ENCODE measurements at regions not wholly inside any gene's neighbourhood (a gene's known extent, or its start where the extent isn't known, plus 50 kb on each side); places are given as distances from the start of the nearest gene placed in this dataset.
"Not testable (repeated sequence)": the region's sequence is repeated elsewhere in the genome, so short reads cannot be mapped to it uniquely, and the experiment has no call there.

DNA sequence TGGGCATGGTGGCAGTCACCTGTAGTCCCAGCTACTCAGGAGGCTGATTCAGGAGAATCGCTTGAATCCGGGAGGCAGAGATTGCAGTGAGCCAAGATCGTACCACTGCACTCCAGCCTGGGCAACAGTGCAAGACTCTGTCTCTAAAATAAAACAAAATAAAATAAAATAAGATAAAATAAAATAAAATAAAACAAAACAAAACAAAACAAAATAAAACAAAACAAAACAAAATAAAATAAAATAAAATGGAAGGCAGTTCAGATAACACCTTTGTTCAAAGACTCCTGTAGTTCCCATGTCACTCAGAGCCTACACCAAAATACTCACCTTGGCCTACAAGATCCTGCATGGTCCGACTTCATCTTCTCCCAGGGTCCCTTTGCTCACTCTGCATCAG is 61.3 kb downstream of the SYF2 start:
- DNase-seq, result not testable (repeated sequence)

- DNase-seq, result no peak
These were observed 61.9 kb downstream of the SYF2 start for GRCh38 chr1:25170439-25170838.

- DNase-seq, result no peak
These were observed 62.7 kb downstream of the SYF2 start for GRCh38 chr1:25169610-25170009.

DNA sequence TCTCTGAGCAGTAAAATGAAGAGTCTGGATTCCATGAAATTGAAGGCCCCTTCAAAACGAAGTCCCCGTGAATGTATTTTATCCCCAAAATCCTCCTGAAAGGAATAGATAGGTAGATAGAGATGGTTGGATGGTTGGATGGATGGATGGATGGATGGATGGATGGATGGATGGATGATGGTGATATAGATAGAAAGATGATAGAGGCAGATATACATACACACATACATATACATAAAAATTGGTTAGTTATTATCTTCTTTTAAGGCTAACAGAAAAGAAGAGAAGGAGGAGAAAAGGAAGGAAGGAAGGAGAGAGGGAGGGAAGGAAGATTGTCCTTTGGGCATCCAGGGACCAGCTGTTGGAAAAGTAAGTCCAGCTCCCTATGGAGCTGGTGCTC is 63.1 kb downstream of the SYF2 start:
- no peak for DNase-seq

DNA sequence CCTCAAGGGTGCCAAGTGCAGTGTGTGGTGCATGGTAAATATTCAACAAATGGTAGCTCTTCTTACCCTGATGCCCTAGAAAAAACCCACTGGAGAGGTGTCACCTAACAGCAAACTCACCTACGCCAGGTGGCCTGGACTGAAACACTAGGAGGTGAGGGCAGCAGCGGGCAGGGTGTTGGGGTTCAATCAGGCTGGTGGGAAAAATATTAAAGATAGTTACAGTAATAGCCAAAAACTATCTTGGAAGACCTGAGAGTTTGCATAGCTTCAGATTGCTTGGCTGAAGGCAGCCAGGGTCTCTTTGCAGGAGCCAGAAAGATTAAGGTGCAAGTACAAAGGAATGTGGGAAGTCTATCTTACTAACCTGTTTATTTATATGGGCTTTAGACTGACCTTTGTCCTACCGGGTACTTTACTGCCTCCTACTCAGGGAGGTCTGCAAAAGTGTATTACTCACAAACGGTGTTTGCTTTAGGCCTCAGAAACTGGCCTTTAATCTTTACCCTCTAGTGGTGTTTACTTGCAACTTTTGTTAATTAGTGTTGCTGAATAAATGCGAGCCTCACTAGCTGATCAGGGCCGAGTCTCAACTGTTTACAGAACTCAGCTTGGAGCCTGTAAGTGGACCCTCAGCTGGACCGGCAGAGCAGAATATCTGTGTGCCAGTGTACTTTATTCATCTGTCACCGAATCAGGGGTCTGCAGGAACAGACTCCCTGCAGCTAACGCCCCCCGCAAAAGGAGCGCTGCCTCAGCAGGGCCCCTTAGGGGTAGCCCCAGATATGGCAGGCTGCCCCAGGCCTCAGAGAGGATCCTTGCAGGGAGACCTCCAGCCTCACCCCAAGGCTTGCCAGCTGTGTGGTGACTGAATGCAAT is 63.9 kb downstream of the SYF2 start:
- no peak for DNase-seq

DNA sequence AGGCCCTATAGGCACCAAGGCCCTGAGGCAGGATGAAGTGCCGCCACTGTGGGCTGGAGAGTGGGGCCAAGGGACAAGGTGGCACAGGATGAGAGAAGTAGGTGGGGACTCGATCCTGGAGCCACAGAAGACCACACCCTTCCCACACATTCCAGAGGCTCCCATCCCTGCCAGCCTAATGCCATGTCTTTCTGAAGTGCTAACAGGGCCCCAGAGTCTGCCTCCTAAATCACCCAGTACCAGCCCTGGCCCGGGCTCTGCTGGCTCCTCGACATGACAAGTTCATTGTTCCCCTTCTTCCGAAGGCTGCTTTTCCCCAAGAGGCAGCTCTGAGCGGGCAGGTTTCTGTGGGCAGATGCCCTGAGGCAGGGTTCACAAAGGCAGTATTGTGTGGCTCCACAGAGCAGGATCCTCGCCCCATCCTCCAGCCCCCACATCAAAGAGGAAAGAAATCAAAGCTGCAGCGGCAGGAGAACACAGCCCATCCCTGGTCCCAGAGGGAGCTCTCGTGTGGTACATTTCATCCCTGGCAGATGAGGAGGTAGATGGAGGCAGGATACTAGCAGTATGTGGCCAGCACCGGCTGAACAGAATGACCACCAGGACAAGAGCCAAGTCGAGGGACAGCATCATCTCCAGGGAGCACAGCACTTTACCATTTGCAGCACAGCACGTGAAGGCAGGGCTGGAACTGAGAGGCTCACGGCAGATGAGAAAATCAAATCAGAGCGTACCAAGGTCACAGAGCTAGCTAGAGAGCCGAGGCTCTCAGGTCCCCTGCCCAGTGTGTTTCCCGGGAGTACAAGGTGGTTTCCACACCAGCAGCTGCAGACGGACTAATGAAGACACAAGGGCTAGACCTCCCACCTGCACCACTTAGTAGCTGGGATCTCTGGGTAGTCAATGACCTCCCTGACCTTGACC is 64.8 kb downstream of the SYF2 start:
- DNase-seq, result no peak

DNA sequence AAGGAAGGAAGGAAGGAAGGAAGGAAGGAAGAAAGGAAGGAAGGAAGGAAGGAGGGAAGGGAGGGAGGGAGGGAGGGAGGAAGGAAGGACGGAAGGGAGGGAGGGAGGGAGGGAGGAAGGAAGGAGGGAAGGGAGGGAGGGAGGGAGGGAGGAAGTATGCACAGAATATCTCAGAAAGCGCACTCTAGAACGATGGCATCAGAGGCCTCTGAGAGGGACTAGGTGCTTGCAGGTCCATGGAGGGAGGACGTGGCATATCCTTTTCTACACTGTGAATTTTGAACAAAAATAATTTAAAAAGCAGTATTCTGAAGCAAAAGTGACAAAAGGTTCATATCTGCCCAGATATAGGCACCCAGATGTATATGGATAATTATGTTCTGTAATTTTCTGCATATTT is 65.5 kb downstream of the SYF2 start:
- DNase-seq, result no peak

- DNase-seq, result no peak
These were observed 68.3 kb downstream of the SYF2 start for GRCh38 chr1:25163986-25164385.

DNA sequence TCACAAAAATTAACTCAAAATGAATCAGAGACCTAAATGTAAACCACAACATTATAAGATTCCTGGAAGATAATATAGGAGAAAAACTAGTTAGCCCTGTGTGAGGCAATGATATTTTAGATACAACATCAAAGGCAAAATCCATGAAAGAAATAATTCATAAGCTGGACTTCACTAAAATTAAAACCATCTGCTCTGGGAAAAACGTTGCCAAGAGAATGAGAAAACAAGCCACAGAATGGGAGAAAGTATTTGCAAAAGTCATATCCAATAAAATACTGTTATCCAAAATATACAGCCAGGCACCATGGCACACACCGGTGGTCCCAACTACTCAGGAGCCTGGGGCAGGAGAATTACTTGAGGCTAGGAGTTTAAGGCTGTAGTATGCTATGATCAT is 70.3 kb downstream of the SYF2 start:
- DNase-seq, result no peak

DNA sequence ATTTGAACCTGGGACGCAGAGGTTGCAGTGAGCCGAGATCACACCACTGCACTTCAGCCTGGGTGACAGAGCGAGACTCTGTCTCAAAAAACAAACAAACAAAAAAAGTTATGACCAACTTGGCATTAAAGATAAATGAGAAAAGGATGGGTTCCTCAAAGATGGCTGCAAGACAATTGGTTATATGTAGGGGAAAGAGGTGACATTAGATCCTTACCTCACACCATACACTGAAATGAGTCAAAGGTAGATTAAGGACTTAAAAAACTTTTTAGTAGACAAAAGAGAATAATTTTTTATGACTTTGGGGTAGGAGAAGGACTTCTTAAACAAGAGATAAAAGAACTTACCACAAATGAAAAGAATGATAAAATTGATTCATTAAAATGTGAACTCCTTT is 74.5 kb downstream of the SYF2 start:
- no peak for DNase-seq

DNA sequence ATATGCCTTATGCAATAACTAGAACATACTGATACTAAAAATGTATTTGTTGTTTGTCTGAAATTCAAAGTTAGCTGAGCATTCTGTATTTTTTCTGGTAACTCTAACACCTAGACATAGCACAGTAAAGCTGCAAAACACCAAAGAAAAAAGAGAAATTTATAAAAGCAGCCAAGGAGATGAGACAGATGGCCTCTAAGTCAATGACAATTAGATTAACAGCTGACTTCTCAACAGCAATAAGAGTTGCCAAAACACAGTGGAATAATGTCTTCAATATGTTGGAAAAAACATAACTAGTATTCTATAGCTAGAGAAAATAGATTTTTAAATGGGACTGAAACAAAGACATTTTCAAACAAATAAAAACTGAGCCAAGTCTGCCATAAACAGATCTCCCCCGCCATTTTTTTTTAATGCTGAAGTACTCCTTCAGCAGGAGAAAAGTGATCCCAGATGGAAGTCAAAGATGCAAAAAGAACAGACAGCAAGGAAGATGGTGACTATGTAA is 81.3 kb downstream of the SYF2 start:
- DNase-seq, result peak; percentile 61

DNA sequence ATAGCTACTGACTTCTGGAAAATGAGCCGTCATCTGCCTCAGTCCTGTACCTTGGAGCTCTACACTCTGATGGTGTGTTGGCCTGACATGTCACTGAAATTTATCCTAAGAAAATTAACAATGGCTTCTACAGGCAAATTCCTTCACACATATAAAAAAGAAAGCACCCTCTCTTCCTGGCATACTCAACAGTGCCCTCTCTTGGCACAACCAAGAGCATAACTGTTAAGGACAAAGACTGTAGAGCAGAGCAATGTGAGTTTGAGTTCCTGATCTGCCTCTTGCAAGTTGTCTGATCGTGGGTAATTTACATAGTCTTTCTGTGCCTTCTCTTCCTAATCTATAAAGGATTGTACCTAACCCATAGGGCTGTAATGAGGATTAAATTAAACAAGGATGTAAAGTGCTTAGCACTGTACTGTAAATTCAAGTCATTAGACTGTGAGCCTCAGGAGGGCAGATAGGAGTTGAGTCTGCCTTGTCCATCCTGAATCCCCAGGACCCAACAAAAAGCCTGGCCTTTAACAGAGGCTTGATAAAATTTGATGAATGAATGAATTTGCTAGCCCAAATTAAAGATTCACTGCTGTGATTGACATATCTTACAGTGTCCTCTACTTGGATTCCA is 83.5 kb downstream of the SYF2 start:
- no peak for DNase-seq

DNA sequence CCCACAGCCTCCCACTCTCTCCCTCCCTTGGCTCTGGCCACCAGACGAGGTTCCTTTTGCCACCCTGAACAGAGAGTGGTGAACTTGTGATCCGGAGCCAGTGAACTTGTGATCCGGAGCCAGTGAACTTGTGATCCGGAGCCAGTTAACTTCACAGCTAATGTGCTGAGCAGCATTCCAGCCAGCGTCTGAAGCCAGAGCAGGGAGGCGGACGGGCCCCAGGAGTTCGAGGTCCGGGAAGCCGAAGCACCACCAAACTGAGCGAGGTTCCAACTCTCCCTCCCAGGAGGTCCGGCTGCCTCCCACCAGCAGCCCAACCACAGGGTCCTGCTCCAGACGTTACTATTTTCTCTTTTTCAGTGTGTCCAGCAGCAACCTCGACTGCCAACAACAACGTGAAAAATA is 85.8 kb downstream of the SYF2 start:
- no peak for DNase-seq

- no peak for DNase-seq
These were observed 86.4 kb downstream of the SYF2 start for GRCh38 chr1:25145775-25146393.

- no peak for DNase-seq
These were observed 92.1 kb downstream of the SYF2 start for GRCh38 chr1:25140073-25140797.

DNA sequence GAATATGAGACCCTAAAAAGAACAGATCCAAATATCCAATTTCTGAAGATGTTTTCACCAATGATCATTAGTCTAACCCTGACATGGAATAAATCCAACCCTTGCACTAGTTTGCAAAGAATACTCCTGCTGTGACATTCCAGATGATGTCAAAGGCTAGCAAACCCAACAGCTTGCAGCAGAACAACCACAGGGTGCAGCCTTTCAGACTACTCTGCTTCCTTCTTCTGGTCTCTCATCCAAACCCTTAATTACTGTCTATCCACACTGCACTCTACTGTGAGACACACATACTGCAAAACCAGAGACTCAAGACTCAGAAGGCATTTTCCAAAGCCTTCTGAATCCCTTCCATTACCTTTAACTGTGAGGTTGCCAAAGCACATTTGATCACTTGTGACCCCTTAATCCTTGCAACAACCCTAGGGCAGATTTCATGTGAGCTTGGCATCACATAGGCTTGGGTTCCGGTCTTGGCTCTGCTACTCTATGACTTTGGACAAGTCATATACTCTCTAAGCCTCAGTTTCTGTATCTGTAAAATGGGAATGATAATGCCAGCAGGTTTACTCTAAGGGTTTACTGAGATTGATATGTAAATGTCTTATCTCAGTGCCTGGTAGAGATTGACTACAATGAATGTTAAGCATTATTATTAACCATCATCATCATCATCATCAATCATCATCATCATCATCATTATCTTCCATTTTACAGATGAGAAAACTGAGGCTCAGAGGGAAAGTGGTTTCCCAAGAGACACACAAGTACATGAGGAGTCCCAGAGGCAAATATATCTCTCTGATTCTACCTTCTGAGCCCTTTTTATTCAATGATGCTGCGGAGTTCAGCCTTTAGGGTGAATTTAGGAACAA is 94.5 kb downstream of the SYF2 start:
- DNase-seq, result no peak

DNA sequence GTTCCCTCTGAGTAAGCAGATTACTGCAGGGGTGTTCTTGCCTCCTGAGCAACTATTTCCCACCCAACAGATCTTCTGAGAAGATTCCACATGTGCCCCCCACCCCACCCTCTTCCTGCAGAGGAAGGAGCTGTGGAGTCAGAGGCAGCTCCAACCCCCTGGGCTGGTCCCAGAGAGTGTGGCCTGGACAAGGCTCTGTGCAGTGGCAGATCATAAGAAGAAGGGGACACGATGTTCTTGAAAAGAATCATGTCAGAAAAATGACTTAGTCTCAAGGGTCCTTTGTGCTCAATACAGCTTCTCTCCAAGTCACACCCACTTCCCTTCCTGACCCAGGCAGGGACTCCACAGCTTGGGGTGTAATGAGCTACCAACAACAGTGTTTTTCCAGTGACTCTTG is 95.2 kb downstream of the SYF2 start:
- no peak for DNase-seq

DNA sequence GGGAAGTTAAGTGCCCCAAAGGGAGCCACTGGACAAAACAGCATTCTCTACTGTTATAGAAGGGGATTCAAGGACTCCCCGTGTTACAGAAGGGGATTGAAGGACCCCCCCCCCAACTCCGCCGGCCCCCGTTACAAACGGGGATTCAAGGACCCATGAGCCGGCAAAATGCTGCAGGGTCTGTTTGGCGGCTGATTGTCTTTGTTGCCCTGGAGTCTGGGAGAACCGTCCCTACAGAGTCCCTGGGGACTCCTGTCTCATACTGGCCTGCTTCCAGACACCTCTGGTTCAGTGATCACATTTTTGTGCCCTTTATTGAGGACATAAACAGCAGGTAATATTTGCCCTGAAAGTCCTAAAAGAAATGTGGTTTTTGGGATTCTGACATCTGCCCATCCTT is 96.4 kb downstream of the SYF2 start:
- no peak for DNase-seq

GRCh38 chr1:25134801-25135461 is 97.4 kb downstream of the SYF2 start:
- no peak for DNase-seq

GRCh38 chr1:25134307-25134706 is 98.0 kb downstream of the SYF2 start:
- no peak for DNase-seq
